ENCODE measurements at regions not wholly inside any gene's neighbourhood (a gene's known extent, or its start where the extent isn't known, plus 50 kb on each side); places are given as distances from the start of the nearest gene placed in this dataset.

GRCh38 chr17:79160980-79161636 is 86.5 kb downstream of the ENGASE start:
- DNase-seq (ENCODE audit: low spot score) (no peak), FAIRE-seq (no peak)

- FAIRE-seq: no peak
Measured at GRCh38 chr17:79159926-79160325, 85.3 kb downstream of the ENGASE start.

GRCh38 chr17:79159471-79159870 is 84.8 kb downstream of the ENGASE start:
- DNase-seq (ENCODE audit: low spot score) (no peak), FAIRE-seq (no peak)

More at GRCh38 chr17:79159926-79160325, 85.3 kb downstream of the ENGASE start:
- no peak for DNase-seq (ENCODE audit: low spot score)

GRCh38 chr17:79156463-79157095 is 82.0 kb downstream of the ENGASE start:
- no peak for FAIRE-seq
- DNase-seq (ENCODE audit: low spot score): no peak

- no peak for DNase-seq (ENCODE audit: low spot score)
- FAIRE-seq: no peak
Measured at GRCh38 chr17:79155701-79156100, 81.1 kb downstream of the ENGASE start.

GRCh38 chr17:79154951-79155585 is 80.4 kb downstream of the ENGASE start:
- DNase-seq (ENCODE audit: low spot score): no peak
- no peak for FAIRE-seq

- no peak for DNase-seq (ENCODE audit: low spot score)
Measured at GRCh38 chr17:79154446-79154845, 79.8 kb downstream of the ENGASE start.

GRCh38 chr17:79153367-79154130 is 78.9 kb downstream of the ENGASE start:
- FAIRE-seq (no peak), DNase-seq (ENCODE audit: low spot score) (no peak)

More at GRCh38 chr17:79154446-79154845, 79.8 kb downstream of the ENGASE start:
- no peak for FAIRE-seq

- DNase-seq (ENCODE audit: low spot score): no peak
- no peak for FAIRE-seq
Measured at GRCh38 chr17:79152636-79153035, 78.0 kb downstream of the ENGASE start.

GRCh38 chr17:79152110-79152509 is 77.5 kb downstream of the ENGASE start:
- no peak for FAIRE-seq

GRCh38 chr17:79150799-79151198 is 76.2 kb downstream of the ENGASE start:
- FAIRE-seq (no peak), DNase-seq (ENCODE audit: low spot score) (no peak)

More at GRCh38 chr17:79152110-79152509, 77.5 kb downstream of the ENGASE start:
- DNase-seq (ENCODE audit: low spot score): no peak

- DNase-seq (ENCODE audit: low spot score) (no peak), FAIRE-seq (no peak)
Measured at GRCh38 chr17:79150035-79150733, 75.6 kb downstream of the ENGASE start.

GRCh38 chr17:79148584-79148983 is 74.0 kb downstream of the ENGASE start:
- no peak for FAIRE-seq

GRCh38 chr17:79147746-79148506 is 73.3 kb downstream of the ENGASE start:
- DNase-seq (ENCODE audit: low spot score): no peak
- no peak for FAIRE-seq

More at GRCh38 chr17:79148584-79148983, 74.0 kb downstream of the ENGASE start:
- DNase-seq (ENCODE audit: low spot score): no peak

- DNase-seq (ENCODE audit: low spot score) (no peak), FAIRE-seq (no peak)
Measured at GRCh38 chr17:79146562-79146961, 71.9 kb downstream of the ENGASE start.

- DNase-seq (ENCODE audit: low spot score): no peak
- no peak for FAIRE-seq
Measured at GRCh38 chr17:79145548-79145947, 70.9 kb downstream of the ENGASE start.

GRCh38 chr17:79144133-79144532 is 69.5 kb downstream of the ENGASE start:
- no peak for DNase-seq (ENCODE audit: low spot score)
- no peak for FAIRE-seq

- no peak for DNase-seq (ENCODE audit: low spot score)
Measured at GRCh38 chr17:79142375-79142774, 67.8 kb downstream of the ENGASE start.

GRCh38 chr17:79141578-79142355 is 67.1 kb downstream of the ENGASE start:
- FAIRE-seq (no peak), DNase-seq (ENCODE audit: low spot score) (no peak)

More at GRCh38 chr17:79142375-79142774, 67.8 kb downstream of the ENGASE start:
- no peak for FAIRE-seq

- no peak for FAIRE-seq
- no peak for DNase-seq (ENCODE audit: low spot score)
Measured at GRCh38 chr17:79138826-79139225, 64.2 kb downstream of the ENGASE start.
